ENCODE measurements at regions not wholly inside any gene's neighbourhood (a gene's known extent, or its start where the extent isn't known, plus 50 kb on each side); places are given as distances from the start of the nearest gene placed in this dataset.

- no peak for TF ChIP-seq CTCF (IDR thresholded peaks at IDR 0.05; ENCODE audit: low read depth, low read length, missing control alignments)
- DNase-seq (ENCODE audit: low read depth): no peak
- no peak overlapping the region for H3K4me3 ChIP-seq (ENCODE audit: low read depth, low read length)
Observed at GRCh38 chr3:24915639-24916038, 421.0 kb upstream of the THRB start.

GRCh38 chr3:24917908-24918307 is 423.3 kb upstream of the THRB start:
- no peak for TF ChIP-seq CTCF (IDR thresholded peaks at IDR 0.05; ENCODE audit: low read depth, low read length, missing control alignments)
- H3K4me3 ChIP-seq (ENCODE audit: low read depth, low read length): no peak overlapping the region
- no peak for DNase-seq (ENCODE audit: low read depth)

GRCh38 chr3:24923570-24923969 is 428.9 kb upstream of the THRB start:
- no peak overlapping the region for H3K4me3 ChIP-seq (ENCODE audit: low read depth, low read length)
- DNase-seq (ENCODE audit: low read depth): no peak
- TF ChIP-seq CTCF (IDR thresholded peaks at IDR 0.05; ENCODE audit: low read depth, low read length, missing control alignments): no peak

- TF ChIP-seq CTCF (IDR thresholded peaks at IDR 0.05; ENCODE audit: low read depth, low read length, missing control alignments): no peak
- DNase-seq (ENCODE audit: low read depth): no peak
- H3K4me3 ChIP-seq (ENCODE audit: low read depth, low read length): no peak overlapping the region
Observed at GRCh38 chr3:24929521-24929920, 434.9 kb upstream of the THRB start.

GRCh38 chr3:24933401-24933800 is 438.8 kb upstream of the THRB start:
- no peak for DNase-seq (ENCODE audit: low read depth)
- TF ChIP-seq CTCF (IDR thresholded peaks at IDR 0.05; ENCODE audit: low read depth, low read length, missing control alignments): no peak
- H3K4me3 ChIP-seq (ENCODE audit: low read depth, low read length): no peak overlapping the region

- TF ChIP-seq CTCF (IDR thresholded peaks at IDR 0.05; ENCODE audit: low read depth, low read length, missing control alignments): no peak
- no peak for DNase-seq (ENCODE audit: low read depth)
- H3K4me3 ChIP-seq (ENCODE audit: low read depth, low read length): no peak overlapping the region
Observed at GRCh38 chr3:24936574-24936973, 441.9 kb upstream of the THRB start.

- no peak for DNase-seq (ENCODE audit: low read depth)
- TF ChIP-seq CTCF (IDR thresholded peaks at IDR 0.05; ENCODE audit: low read depth, low read length, missing control alignments): no peak
Observed at GRCh38 chr3:24937228-24937627, 442.6 kb upstream of the THRB start.

More at GRCh38 chr3:24937228-24937627, 442.6 kb upstream of the THRB start:
- no peak overlapping the region for H3K4me3 ChIP-seq (ENCODE audit: low read depth, low read length)

Data from GM12864 (cell line).